Naive B cell (primary cell): ENCODE measurements at regions not wholly inside any gene's neighbourhood (a gene's known extent, or its start where the extent isn't known, plus 50 kb on each side); places are given as distances from the start of the nearest gene placed in this dataset.

Experiments used
- ATAC-seq, 2 donors: fragments of 150-1000 bp; cut with Tn5 transposase; 2 replicates each; pipeline ENCODE4 v1.10.0; 2021; ENCODE audit warnings: low read depth in 2 of 2, mild to moderate bottlenecking in 2 of 2, moderate library complexity in 2 of 2
- DNase-seq: peaks from one replicate; pipeline ENCODE4 v3.0.0; 2022
- H3K27ac Mint-ChIP-seq, 6 donors: one replicate each; pipeline ENCODE4 v1.8.0; 2020 to 2022; ENCODE audit warnings: mild to moderate bottlenecking in 6 of 6, mixed read lengths in 6 of 6, moderate library complexity in 5 of 6, inconsistent platforms in 2 of 6
- H3K27me3 Mint-ChIP-seq, 3 donors: one replicate each; pipeline ENCODE4 v1.8.0; 2021 to 2022; ENCODE audit warnings: mixed read lengths in 3 of 3, mild to moderate bottlenecking in 1 of 3
- H3K36me3 Mint-ChIP-seq, 2 donors: one replicate each; pipeline ENCODE4 v1.8.0; 2020 to 2022; ENCODE audit warnings: mixed read lengths in 2 of 2, inconsistent platforms in 1 of 2, mild to moderate bottlenecking in 1 of 2
- H3K4me1 Mint-ChIP-seq, 3 donors: one replicate each; pipeline ENCODE4 v1.8.0; 2020 to 2022; ENCODE audit warnings: mixed read lengths in 3 of 3, inconsistent platforms in 1 of 3, mild to moderate bottlenecking in 1 of 3, moderate library complexity in 1 of 3
- H3K4me3 Mint-ChIP-seq, 8 donors: one replicate each; pipeline ENCODE4 v1.8.0; 2020 to 2022; ENCODE audit warnings: mild to moderate bottlenecking in 8 of 8, mixed read lengths in 8 of 8, moderate library complexity in 8 of 8, inconsistent platforms in 2 of 8
- H3K9me3 Mint-ChIP-seq, 7 donors: one replicate each; pipeline ENCODE4 v1.8.0; 2020 to 2022; ENCODE audit warnings: mixed read lengths in 7 of 7, mild to moderate bottlenecking in 5 of 7, inconsistent platforms in 2 of 7, moderate library complexity in 1 of 7

DNA sequence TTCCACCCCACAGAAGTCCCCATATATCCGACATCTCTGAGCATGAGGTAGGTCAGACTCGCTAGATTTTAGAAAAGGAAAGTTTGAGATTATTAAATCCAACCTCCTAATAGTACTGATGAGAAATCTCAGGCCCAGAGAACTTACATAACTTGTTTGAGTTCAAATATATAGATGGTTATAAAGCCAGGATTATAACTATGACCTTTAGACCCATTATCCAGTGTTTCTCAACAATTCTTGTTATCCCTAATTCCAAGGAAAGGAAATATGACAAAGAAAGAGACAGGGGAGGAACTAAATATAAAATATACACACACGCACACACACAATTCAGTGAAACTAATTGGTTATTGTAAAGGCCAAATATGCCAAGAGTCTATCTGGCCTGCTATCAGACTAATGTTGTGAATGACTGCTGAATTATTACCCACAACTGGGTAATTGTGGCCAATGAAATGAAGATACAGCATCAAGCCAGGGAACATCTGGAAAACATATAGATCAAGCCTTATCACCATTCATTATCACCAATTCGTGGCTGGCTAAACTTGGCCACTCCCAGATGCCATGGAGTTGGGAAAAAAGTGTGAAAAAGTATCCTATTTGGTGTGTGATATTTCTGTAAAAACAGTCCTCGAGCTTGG lies 248.4 kb downstream of the PRELID2 start:
- no peaks in the 10 kb centered on the region for H3K4me1 Mint-ChIP-seq
- peaks cover 5 to 7% of the 10 kb centered on the region in 2 donors for H3K36me3 Mint-ChIP-seq
- DNase-seq, result no peak
- ATAC-seq, result no peak
- no peak overlapping the region for H3K27ac Mint-ChIP-seq
- peaks cover 2 to 15% (median 8%) of the 10 kb centered on the region in 7 donors for H3K9me3 Mint-ChIP-seq
- H3K4me3 Mint-ChIP-seq, result no peak overlapping the region
- H3K27me3 Mint-ChIP-seq, result no peaks in the 10 kb centered on the region

DNA sequence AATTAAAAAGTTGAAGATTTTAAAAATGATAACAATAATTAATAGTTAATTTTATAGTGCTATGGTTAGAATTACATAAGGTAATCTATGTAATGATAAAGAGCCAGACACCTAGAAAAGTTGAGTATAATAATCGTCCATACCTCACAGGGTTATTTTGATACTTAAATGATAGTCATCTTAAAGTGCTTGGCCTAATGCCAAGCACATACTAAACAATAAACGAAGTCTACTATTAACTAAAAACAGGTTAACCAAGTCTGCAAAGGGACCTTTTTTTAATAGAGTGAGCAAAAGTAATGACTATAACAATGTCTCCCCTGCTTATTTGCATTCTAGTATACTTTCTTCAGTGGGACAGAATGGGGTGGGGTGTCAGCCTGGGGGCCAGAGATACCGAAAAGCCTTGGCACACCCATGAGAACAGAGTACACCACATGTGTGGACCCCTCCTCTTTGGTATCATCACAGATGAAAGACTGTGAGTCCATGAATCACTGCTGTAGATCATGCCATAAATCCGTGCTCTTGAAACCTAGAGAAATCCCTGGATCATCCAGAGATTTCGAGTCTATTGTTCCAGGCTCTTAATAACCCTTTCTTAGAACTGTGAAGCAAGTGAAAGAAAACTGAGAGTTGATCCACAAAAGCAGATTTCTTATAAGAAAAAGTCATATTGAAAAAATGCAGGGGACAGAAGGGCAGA lies 249.5 kb downstream of the PRELID2 start:
- no peaks in the 10 kb centered on the region for H3K27me3 Mint-ChIP-seq
- H3K36me3 Mint-ChIP-seq, result peaks cover 5 to 8% of the 10 kb centered on the region in 2 donors
- H3K9me3 Mint-ChIP-seq, result peaks cover 2 to 22% (median 11%) of the 10 kb centered on the region in 7 donors
- no peak overlapping the region for H3K4me3 Mint-ChIP-seq
- no peaks in the 10 kb centered on the region for H3K4me1 Mint-ChIP-seq
- DNase-seq (no peak), ATAC-seq (no peak)
- H3K27ac Mint-ChIP-seq, result no peak overlapping the region

DNA sequence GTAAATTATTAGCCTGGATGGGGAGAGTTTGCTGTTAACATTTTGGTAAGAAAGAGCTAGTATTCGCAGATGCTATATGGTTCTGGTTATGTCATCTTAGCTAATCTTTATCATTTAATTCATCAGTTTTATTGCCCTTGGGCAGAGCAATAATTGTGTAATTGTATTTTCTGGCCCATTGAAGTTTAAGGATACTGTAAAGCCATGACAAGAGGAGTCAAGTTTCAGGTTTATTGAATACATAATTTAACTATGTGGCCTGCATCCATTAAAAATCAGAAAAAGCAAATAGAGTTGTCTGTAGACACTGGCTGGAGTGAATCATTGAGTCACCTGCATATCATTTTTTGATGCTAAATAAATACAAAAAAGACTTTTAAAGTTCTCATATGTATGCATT lies 255.8 kb downstream of the PRELID2 start:
- H3K27ac Mint-ChIP-seq, result no peak overlapping the region
- peaks cover 12 to 44% (median 21%) of the 10 kb centered on the region in 7 donors for H3K9me3 Mint-ChIP-seq
- peaks cover 5 to 8% of the 10 kb centered on the region in 2 donors for H3K36me3 Mint-ChIP-seq
- no peaks in the 10 kb centered on the region for H3K27me3 Mint-ChIP-seq
- H3K4me3 Mint-ChIP-seq, result no peak overlapping the region
- no peak for DNase-seq
- no peaks in the 10 kb centered on the region for H3K4me1 Mint-ChIP-seq
- no peak for ATAC-seq

DNA sequence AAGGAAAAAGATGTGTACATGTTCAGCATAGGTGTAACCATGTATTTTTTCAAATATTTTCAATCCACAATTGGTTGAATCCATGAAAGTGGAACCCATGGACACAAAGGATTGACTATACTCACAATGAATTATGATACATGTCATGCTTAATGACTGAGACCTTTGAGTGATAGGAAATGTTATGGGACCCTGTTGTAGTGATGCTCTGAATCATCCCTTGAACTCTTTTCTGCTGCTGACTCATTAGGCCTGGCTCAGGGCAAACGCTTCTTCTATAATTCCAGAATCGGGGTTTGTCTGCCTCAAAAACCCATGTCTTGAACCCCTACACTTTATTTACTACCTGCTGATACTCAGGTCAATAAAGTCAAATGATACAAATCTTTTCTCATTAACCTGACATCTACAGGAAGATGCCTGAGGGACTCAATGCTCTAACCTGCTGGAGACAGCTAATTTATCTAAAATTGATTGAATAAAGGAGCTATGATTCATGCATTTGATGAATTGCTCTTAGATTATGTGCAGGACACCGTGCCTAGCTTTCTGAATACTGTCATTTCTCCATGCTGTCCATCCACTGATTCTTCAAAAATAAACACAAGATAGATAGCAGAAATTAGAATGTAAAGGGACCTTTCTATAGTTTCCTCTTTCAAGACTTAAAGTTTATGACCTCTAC lies 260.1 kb downstream of the PRELID2 start:
- no peak for DNase-seq
- Mint-ChIP-seq H3K36me3 (no peaks in the 10 kb centered on the region), H3K4me3 (no peak overlapping the region), H3K4me1 (no peaks in the 10 kb centered on the region), H3K27me3 (no peaks in the 10 kb centered on the region), H3K9me3 (peaks cover 4 to 34% (median 21%) of the 10 kb centered on the region in 7 donors), H3K27ac (no peak overlapping the region)
- ATAC-seq, result no peak

DNA sequence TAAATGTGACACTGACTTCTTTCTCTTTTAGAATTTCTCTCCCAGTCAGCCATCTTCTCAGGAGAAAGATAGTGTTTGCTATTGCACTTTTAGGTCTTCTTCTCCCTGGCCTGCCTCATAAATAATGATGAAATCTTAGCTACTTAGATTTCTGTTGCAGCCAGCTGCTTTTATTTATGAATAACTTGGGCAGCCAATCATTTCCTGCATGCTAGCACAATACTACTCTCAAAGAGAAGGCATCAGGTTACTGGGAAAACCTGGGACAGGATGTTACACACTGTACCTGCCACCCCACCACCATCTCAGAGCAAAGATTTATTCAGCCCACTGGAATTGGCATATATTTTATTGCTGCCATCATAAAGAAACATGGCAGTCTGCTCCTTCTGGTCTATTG lies 266.6 kb downstream of the PRELID2 start:
- Mint-ChIP-seq H3K27me3 (no peaks in the 10 kb centered on the region), H3K4me3 (no peak overlapping the region), H3K9me3 (peaks cover 5 to 15% (median 8%) of the 10 kb centered on the region in 7 donors), H3K27ac (no peak overlapping the region), H3K4me1 (no peaks in the 10 kb centered on the region), H3K36me3 (no peaks in the 10 kb centered on the region)
- ATAC-seq (no peak), DNase-seq (no peak)

DNA sequence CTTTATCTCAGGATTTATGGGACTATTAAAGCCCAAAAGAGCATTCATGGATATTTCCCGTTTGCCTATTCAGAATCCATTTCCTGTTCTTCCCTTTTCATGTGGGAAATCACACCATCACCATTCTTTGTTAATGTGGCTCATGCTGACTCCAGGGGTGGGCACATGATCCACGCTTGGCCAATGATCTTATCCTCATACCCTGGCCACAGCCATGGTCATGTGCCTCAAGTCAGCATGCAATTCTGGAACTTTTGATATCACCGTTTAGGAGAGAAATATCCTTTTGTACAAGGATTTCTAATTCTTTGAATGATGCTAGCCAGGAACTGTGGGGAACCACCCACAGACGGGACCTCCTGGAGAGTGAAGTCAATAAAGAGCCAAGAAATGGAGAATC lies 272.2 kb downstream of the PRELID2 start:
- no peak overlapping the region for H3K4me3 Mint-ChIP-seq
- no peak for ATAC-seq
- no peaks in the 10 kb centered on the region for H3K27me3 Mint-ChIP-seq
- H3K27ac Mint-ChIP-seq, result no peak overlapping the region
- no peaks in the 10 kb centered on the region for H3K4me1 Mint-ChIP-seq
- DNase-seq, result no peak
- H3K9me3 Mint-ChIP-seq, result peaks cover 2 to 9% (median 4%) of the 10 kb centered on the region in 7 donors
- H3K36me3 Mint-ChIP-seq, result no peaks in the 10 kb centered on the region

DNA sequence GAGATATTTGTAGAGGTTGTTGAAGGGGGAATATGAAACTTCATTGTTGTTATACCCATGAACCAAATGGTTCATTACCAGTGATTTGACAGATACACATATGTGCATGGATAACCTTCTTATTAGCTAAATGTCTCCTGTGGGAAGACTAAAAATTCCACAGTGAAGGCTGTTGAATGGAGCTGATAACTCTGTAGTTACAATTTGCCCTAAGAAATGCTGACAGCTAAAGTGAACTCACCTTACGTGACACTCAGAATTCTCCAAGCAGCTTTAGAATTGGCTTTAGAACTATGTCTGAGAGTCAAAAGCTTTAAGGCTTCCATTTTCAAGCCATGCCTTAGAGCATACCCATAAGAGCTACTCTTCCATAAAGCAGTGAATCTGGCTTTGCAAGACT lies 276.9 kb downstream of the PRELID2 start:
- no peak overlapping the region for H3K27ac Mint-ChIP-seq
- H3K4me1 Mint-ChIP-seq, result no peaks in the 10 kb centered on the region
- H3K27me3 Mint-ChIP-seq, result no peaks in the 10 kb centered on the region
- no peaks in the 10 kb centered on the region for H3K36me3 Mint-ChIP-seq
- no peak overlapping the region for H3K4me3 Mint-ChIP-seq
- DNase-seq (no peak), ATAC-seq (no peak)
- H3K9me3 Mint-ChIP-seq, result peaks cover 1 to 9% (median 5%) of the 10 kb centered on the region in 7 donors

DNA sequence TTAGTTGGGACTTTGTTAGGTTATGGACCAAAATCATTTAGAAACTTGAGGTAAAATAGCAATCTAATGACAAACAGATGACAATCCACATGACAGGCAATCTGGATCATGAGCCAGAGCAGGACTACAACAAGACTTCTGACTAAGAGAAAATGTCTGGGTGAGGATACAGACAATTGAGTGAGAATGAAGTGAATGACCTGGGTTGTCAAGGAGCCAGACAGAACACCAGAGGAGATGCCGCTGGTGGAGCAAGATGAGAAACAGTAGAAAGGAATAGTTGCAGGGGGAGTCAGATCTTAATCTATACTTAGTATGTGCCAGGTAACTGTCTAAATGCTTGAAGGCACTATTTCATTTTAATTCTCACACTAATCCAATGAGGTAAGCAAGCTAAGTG lies 277.8 kb downstream of the PRELID2 start:
- DNase-seq (no peak), ATAC-seq (no peak)
- Mint-ChIP-seq H3K4me3 (no peak overlapping the region), H3K27ac (no peak overlapping the region), H3K36me3 (no peaks in the 10 kb centered on the region), H3K4me1 (no peaks in the 10 kb centered on the region), H3K27me3 (no peaks in the 10 kb centered on the region), H3K9me3 (peaks cover 1 to 8% (median 5%) of the 10 kb centered on the region in 7 donors)

DNA sequence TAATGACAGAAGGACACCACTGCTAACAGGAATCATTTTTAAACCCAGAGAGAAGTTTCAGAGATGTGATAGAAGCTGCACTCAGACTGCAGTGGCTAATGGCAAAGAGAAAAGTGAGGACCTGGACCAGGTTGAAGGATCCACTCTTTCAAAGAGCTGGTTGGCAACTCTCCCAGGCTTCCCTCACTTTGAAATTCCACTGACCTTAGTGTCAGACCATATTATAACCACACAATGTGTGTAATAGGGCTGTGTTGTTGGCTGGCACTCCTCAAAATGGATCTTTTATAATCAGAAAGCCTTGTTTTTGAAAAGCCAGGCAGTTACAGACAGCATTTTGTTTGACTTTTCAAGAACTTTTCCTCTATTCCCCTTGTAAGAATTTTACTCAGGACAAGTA lies 280.7 kb downstream of the PRELID2 start:
- DNase-seq, result no peak
- Mint-ChIP-seq H3K4me1 (no peaks in the 10 kb centered on the region), H3K27ac (no peak overlapping the region), H3K36me3 (no peaks in the 10 kb centered on the region), H3K4me3 (no peak overlapping the region), H3K27me3 (no peaks in the 10 kb centered on the region), H3K9me3 (peaks cover 1 to 9% (median 5%) of the 10 kb centered on the region in 7 donors)
- no peak for ATAC-seq

DNA sequence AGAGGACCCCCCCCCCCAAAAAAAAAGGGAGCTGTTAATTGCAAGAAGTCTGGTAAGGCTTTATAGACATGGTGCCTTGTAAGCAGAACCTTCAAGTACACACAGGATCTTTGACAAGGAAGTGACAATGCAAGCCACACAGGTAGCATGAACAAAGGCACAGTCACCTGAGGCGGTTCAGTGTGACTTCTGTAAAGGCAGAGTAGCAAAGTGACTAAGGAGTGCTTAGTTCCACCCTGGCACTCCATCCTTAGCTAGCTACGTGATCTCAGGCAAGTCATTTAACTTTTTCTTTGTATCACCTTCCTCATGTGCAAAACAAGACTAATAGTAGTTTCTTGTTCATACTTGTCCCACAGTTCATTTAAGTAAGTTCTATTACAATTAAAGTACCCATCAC lies 282.0 kb downstream of the PRELID2 start:
- DNase-seq (no peak), ATAC-seq (no peak)
- no peaks in the 10 kb centered on the region for H3K4me1 Mint-ChIP-seq
- H3K27ac Mint-ChIP-seq, result no peak overlapping the region
- H3K9me3 Mint-ChIP-seq, result peaks cover 1 to 13% (median 5%) of the 10 kb centered on the region in 7 donors
- no peak overlapping the region for H3K4me3 Mint-ChIP-seq
- peaks cover 0 to 7% of the 10 kb centered on the region in 2 donors for H3K36me3 Mint-ChIP-seq
- no peaks in the 10 kb centered on the region for H3K27me3 Mint-ChIP-seq

DNA sequence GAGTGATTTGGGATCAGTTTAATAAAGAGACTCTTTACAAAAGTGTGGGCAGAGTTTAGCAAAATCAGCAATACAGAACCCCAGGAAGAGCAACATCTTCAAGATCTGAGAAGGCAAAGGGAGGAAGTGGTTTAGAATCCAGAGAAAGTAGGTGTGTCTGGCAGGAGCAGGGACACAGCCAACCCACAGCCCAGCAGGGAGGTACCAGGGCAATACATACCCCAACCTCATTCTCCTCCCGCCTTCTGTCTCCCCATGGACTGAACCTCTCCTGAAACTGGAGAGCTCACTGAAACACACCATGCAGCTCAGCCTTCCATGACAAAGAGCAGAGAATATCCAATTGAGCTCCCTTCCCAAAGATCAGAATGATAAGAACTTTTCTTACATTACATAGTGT lies 283.4 kb downstream of the PRELID2 start:
- no peak overlapping the region for H3K4me3 Mint-ChIP-seq
- H3K4me1 Mint-ChIP-seq, result no peaks in the 10 kb centered on the region
- peaks cover 0 to 12% (median 3%) of the 10 kb centered on the region in 7 donors for H3K9me3 Mint-ChIP-seq
- no peak overlapping the region for H3K27ac Mint-ChIP-seq
- H3K27me3 Mint-ChIP-seq, result no peaks in the 10 kb centered on the region
- H3K36me3 Mint-ChIP-seq, result peaks cover 0 to 7% of the 10 kb centered on the region in 2 donors
- DNase-seq (no peak), ATAC-seq (no peak)

DNA sequence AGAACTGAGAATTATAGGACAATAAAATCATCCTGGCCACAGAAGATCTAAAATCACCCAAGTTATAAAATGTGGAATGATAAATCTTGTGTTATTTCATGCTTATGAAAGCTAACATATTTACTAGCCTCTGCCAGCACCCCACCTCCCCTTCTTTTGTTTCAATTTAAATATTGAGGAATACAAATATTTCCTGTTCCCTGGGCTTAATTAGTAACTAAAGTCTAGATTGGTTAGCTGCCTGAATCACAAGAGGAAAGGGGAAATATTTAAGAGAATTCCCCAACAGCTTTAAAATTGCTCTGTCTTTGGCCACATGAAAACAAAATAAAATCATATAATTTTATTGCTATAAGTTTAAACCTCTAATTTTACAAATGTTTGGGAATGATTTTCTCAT lies 287.0 kb downstream of the PRELID2 start:
- Mint-ChIP-seq H3K27me3 (no peaks in the 10 kb centered on the region), H3K9me3 (peaks cover 0 to 7% (median 0%) of the 10 kb centered on the region in 7 donors), H3K36me3 (peaks cover 0 to 7% of the 10 kb centered on the region in 2 donors), H3K27ac (no peak overlapping the region), H3K4me1 (no peaks in the 10 kb centered on the region), H3K4me3 (no peak overlapping the region)
- ATAC-seq (no peak), DNase-seq (no peak)

DNA sequence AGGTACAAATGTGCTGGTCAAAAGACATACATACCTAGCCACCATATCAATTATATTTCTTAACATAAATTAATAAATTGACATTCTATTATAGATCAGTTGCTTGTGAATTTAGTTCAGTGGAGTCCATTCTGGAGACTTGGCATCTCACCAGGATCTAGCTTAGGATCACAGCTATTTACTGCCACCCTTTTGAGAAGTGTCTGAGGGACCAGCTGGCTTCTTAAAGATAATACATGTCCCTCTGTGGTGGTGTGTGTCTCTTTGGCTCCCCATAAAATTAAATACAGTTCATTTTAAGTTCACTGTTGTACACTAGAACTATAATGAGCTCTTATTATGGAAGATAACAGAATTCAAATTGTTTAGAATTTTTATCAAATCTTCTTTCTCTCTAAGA lies 290.7 kb downstream of the PRELID2 start:
- no peak overlapping the region for H3K27ac Mint-ChIP-seq
- no peaks in the 10 kb centered on the region for H3K27me3 Mint-ChIP-seq
- no peaks in the 10 kb centered on the region for H3K4me1 Mint-ChIP-seq
- no peak overlapping the region for H3K4me3 Mint-ChIP-seq
- peaks cover 0 to 7% of the 10 kb centered on the region in 2 donors for H3K36me3 Mint-ChIP-seq
- peaks cover 0 to 11% (median 0%) of the 10 kb centered on the region in 7 donors for H3K9me3 Mint-ChIP-seq
- DNase-seq (no peak), ATAC-seq (no peak)

DNA sequence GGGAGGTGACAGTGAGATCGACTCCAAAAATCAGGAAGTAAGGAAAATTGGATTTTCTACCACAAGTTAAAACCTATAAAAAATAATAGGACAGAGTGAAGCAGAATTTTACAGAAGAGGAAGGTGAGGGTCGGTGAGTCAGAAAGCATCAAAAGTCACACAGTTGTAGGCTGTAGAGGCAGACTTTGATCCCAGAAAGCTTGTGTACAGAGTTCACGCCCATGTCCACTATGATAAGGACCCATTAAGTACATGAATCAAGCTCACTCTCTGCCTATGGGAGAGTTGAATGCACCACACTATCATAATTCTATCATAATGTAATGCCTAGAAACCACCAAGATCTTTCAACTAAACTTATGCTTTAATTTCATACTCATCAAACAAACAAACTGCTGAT lies 291.2 kb downstream of the PRELID2 start:
- Mint-ChIP-seq H3K4me1 (no peaks in the 10 kb centered on the region), H3K27me3 (no peaks in the 10 kb centered on the region), H3K4me3 (no peak overlapping the region), H3K27ac (no peak overlapping the region), H3K36me3 (peaks cover 0 to 5% of the 10 kb centered on the region in 2 donors), H3K9me3 (peaks cover 0 to 10% (median 0%) of the 10 kb centered on the region in 7 donors)
- no peak for DNase-seq
- ATAC-seq, result no peak
